D341Med (cell line): ENCODE measurements at regions not wholly inside any gene's neighbourhood (a gene's known extent, or its start where the extent isn't known, plus 50 kb on each side); places are given as distances from the start of the nearest gene placed in this dataset.
"Not testable (repeated sequence)": the region's sequence is repeated elsewhere in the genome, so short reads cannot be mapped to it uniquely, and the experiment has no call there.

ENCODE experiments used
- DNase-seq: peaks from one replicate; pipeline ENCODE4 v3.0.0; 2012; ENCODE audit warnings: low spot score

- no peak for DNase-seq
Measured at GRCh38 chr13:48808683-48809082, 155.0 kb downstream of the CYSLTR2 start.

- DNase-seq, result no peak
Measured at GRCh38 chr13:48810013-48810412, 156.3 kb downstream of the CYSLTR2 start.

- no peak for DNase-seq
Measured at GRCh38 chr13:48813518-48813917, 159.8 kb downstream of the CYSLTR2 start.

GRCh38 chr13:48816700-48817099 lies 159.0 kb upstream of the FNDC3A start:
- DNase-seq, result no peak

- DNase-seq, result no peak
Measured at GRCh38 chr13:48817166-48817802, 158.4 kb upstream of the FNDC3A start.

- DNase-seq, result no peak
Measured at GRCh38 chr13:48818495-48819356, 157.0 kb upstream of the FNDC3A start.

GRCh38 chr13:48819376-48819775 lies 156.3 kb upstream of the FNDC3A start:
- DNase-seq, result no peak

- DNase-seq, result no peak
Measured at GRCh38 chr13:48819899-48820298, 155.8 kb upstream of the FNDC3A start.

GRCh38 chr13:48823526-48823925 lies 152.2 kb upstream of the FNDC3A start:
- DNase-seq, result not testable (repeated sequence)

- no peak for DNase-seq
Measured at GRCh38 chr13:48826039-48826438, 149.7 kb upstream of the FNDC3A start.

GRCh38 chr13:48826922-48827454 lies 148.7 kb upstream of the FNDC3A start:
- not testable (repeated sequence) for DNase-seq

GRCh38 chr13:48827709-48828108 lies 148.0 kb upstream of the FNDC3A start:
- DNase-seq, result no peak

- DNase-seq, result no peak
Measured at GRCh38 chr13:48828962-48829411, 146.7 kb upstream of the FNDC3A start.

- DNase-seq, result no peak
Measured at GRCh38 chr13:48829536-48829935, 146.2 kb upstream of the FNDC3A start.

- no peak for DNase-seq
Measured at GRCh38 chr13:48831248-48831647, 144.5 kb upstream of the FNDC3A start.

- no peak for DNase-seq
Measured at GRCh38 chr13:48833412-48833811, 142.3 kb upstream of the FNDC3A start.

GRCh38 chr13:48835326-48835725 lies 140.4 kb upstream of the FNDC3A start:
- DNase-seq, result not testable (repeated sequence)

GRCh38 chr13:48838193-48838973 lies 137.3 kb upstream of the FNDC3A start:
- no peak for DNase-seq

- DNase-seq, result no peak
Measured at GRCh38 chr13:48839171-48839570, 136.5 kb upstream of the FNDC3A start.

- DNase-seq, result no peak
Measured at GRCh38 chr13:48840366-48840765, 135.3 kb upstream of the FNDC3A start.

- no peak for DNase-seq
Measured at GRCh38 chr13:48842316-48842715, 133.4 kb upstream of the FNDC3A start.

- DNase-seq, result no peak
Measured at GRCh38 chr13:48843630-48844380, 131.9 kb upstream of the FNDC3A start.
